HL-60 (cell line): ENCODE measurements at regions not wholly inside any gene's neighbourhood (a gene's known extent, or its start where the extent isn't known, plus 50 kb on each side); places are given as distances from the start of the nearest gene placed in this dataset.

Source experiments
- DNase-seq, 2 experiments: peaks; one replicate each; pipeline ENCODE4 v3.0.0-alpha.2; 2010 to 2020; ENCODE audit warnings: low read depth in 1 of 2, low spot score in 1 of 2
- H3K27ac ChIP-seq: fragments of 250-450 bp; sonication (Bioruptor Pico); replicated peaks from 2 replicates; pipeline ENCODE4 v1.5.1; 2020; ENCODE audit warnings: mild to moderate bottlenecking, moderate library complexity
- H3K27me3 ChIP-seq: fragments of 250-450 bp; sonication (Bioruptor Pico); 2 replicates; pipeline ENCODE4 v1.5.1; 2021; ENCODE audit warnings: mild to moderate bottlenecking, moderate library complexity; ENCODE audit not compliant: insufficient read depth, poor library complexity, severe bottlenecking
- H3K4me3 ChIP-seq: replicated peaks from 2 replicates; pipeline ENCODE4 v1.5.1; 2011; ENCODE audit warnings: mild to moderate bottlenecking, control low read depth, low read length; ENCODE audit not compliant: insufficient read depth
- GABPA ChIP-seq: IDR thresholded peaks from 2 replicates; pipeline ENCODE4 v1.6.1; 2012; ENCODE audit warnings: low read depth
- POLR2AphosphoS5 ChIP-seq: IDR thresholded peaks from 2 replicates; pipeline ENCODE4 v1.6.1; 2012; ENCODE audit warnings: low read depth
- SPI1 ChIP-seq: IDR thresholded peaks from 2 replicates; pipeline ENCODE4 v1.6.1; 2012; ENCODE audit warnings: low read depth, mild to moderate bottlenecking, borderline replicate concordance
- TF ChIP-seq, protein P1 (sequence below): IDR thresholded peaks from one replicate; pipeline ENCODE4 v1.5.1; 2011; ENCODE audit warnings: low read length, control low read depth, inconsistent platforms; ENCODE audit not compliant: insufficient read depth
- TF ChIP-seq, protein P2 (sequence below): IDR thresholded peaks from 2 replicates; pipeline ENCODE4 v1.6.1; 2012; ENCODE audit warnings: low read depth; ENCODE audit not compliant: insufficient replicate concordance

DNA sequence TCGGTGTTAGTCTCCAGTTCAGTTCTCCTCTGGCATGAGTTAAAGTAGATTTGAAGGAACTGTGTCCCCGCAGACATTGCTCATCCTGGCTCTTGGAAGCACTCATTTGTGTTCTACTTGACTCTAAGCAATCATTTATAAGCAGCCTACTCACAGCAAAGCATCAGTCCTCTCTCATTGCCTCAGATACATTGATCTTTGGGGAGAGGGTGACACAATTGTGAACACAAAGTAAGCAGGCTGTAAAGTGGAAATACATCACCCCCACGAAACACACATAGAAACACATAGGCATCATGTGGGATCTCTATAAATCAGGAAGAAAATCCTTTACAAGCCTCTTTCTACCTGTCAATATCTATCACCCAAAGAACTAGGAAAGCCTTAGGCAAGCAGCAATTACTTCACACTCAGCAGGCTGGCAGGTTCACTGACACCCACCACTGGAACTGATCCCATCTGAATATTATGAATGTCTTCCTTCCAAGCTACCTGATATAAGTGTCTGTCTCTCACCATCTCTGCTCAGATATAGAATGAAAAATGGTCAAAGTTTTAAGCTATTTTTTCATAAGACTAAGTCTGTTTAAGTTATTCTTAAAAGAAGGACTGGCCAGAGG, 675.8 kb downstream of the HACE1 start:
- TF ChIP-seq POLR2AphosphoS5 (no peak), SPI1 (no peak), GABPA (no peak)
- TF ChIP-seq, protein P1, sequence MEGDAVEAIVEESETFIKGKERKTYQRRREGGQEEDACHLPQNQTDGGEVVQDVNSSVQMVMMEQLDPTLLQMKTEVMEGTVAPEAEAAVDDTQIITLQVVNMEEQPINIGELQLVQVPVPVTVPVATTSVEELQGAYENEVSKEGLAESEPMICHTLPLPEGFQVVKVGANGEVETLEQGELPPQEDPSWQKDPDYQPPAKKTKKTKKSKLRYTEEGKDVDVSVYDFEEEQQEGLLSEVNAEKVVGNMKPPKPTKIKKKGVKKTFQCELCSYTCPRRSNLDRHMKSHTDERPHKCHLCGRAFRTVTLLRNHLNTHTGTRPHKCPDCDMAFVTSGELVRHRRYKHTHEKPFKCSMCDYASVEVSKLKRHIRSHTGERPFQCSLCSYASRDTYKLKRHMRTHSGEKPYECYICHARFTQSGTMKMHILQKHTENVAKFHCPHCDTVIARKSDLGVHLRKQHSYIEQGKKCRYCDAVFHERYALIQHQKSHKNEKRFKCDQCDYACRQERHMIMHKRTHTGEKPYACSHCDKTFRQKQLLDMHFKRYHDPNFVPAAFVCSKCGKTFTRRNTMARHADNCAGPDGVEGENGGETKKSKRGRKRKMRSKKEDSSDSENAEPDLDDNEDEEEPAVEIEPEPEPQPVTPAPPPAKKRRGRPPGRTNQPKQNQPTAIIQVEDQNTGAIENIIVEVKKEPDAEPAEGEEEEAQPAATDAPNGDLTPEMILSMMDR, result no peak
- TF ChIP-seq, protein P2, sequence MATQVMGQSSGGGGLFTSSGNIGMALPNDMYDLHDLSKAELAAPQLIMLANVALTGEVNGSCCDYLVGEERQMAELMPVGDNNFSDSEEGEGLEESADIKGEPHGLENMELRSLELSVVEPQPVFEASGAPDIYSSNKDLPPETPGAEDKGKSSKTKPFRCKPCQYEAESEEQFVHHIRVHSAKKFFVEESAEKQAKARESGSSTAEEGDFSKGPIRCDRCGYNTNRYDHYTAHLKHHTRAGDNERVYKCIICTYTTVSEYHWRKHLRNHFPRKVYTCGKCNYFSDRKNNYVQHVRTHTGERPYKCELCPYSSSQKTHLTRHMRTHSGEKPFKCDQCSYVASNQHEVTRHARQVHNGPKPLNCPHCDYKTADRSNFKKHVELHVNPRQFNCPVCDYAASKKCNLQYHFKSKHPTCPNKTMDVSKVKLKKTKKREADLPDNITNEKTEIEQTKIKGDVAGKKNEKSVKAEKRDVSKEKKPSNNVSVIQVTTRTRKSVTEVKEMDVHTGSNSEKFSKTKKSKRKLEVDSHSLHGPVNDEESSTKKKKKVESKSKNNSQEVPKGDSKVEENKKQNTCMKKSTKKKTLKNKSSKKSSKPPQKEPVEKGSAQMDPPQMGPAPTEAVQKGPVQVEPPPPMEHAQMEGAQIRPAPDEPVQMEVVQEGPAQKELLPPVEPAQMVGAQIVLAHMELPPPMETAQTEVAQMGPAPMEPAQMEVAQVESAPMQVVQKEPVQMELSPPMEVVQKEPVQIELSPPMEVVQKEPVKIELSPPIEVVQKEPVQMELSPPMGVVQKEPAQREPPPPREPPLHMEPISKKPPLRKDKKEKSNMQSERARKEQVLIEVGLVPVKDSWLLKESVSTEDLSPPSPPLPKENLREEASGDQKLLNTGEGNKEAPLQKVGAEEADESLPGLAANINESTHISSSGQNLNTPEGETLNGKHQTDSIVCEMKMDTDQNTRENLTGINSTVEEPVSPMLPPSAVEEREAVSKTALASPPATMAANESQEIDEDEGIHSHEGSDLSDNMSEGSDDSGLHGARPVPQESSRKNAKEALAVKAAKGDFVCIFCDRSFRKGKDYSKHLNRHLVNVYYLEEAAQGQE, result no peak
- H3K4me3 ChIP-seq, result no peak overlapping the region
- no peak for DNase-seq
- H3K27me3 ChIP-seq, result no peaks in the 10 kb centered on the region
- H3K27ac ChIP-seq, result no peak overlapping the region

DNA sequence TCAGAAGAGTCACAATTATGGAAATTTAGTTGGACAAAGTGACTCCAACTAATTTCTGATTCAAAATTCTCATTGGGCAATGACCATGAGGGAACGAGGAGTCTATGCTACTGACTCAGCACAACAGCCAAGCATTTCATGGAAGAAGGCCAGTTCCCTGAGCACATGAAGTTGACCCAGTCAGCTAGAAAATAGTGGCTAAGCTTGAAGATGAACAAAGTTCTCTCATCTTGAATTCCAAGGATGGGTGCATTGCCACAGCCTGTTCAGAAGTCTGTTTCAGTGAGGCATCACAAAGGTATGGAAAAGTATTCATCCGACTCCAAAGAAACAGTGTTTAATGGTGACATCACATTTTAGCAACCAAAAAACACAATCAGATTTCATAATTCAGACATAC, 676.9 kb downstream of the HACE1 start:
- H3K27me3 ChIP-seq, result no peaks in the 10 kb centered on the region
- no peak for DNase-seq
- H3K27ac ChIP-seq, result no peak overlapping the region

DNA sequence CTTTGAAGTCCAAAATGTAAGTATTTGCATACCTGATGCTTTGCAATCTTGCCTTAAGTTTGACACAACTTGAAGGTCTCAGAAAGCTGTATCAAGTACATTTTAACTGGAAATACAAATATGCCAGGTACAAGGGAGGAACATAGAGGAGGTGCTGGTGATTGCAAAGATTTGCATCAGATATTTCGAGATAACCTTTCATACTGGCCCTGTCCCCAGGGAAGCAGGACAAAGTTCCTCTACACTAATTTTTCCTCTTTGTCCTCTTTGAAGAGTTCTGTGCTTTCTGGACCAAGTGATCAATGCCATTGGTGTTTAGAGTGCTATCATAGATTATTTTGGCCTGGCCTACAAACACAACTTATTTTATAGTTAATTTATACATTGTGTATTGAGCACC, 686.1 kb downstream of the HACE1 start:
- no peak overlapping the region for H3K27ac ChIP-seq
- DNase-seq, result no peak
- peaks cover 3% of the 10 kb centered on the region for H3K27me3 ChIP-seq
- TF ChIP-seq SPI1 (no peak), GABPA (no peak), POLR2AphosphoS5 (no peak)
- TF ChIP-seq, protein P2, result no peak
- TF ChIP-seq, protein P1, result no peak
- H3K4me3 ChIP-seq, result no peak overlapping the region

More for the DNA sequence above, 676.9 kb downstream of the HACE1 start:
- H3K4me3 ChIP-seq, result no peak overlapping the region
- TF ChIP-seq, protein P1, result no peak
- TF ChIP-seq POLR2AphosphoS5 (no peak), SPI1 (no peak), GABPA (no peak)
- TF ChIP-seq, protein P2, result no peak
